Lower leg skin (tissue), 3 donors: ENCODE measurements at regions not wholly inside any gene's neighbourhood (a gene's known extent, or its start where the extent isn't known, plus 50 kb on each side); places are given as distances from the start of the nearest gene placed in this dataset.

Experiments
- POLR2A ChIP-seq, 2 donors: fragments of 450-650 bp; IDR thresholded peaks; one replicate each; pipeline ENCODE4 v1.6.1; 2016 to 2017; ENCODE audit warnings: antibody characterized with exemption in 2 of 2, mild to moderate bottlenecking in 1 of 2, moderate library complexity in 1 of 2
- TF ChIP-seq, protein P1 (sequence below), 3 donors: fragments of 450-650 bp; IDR thresholded peaks; one replicate each; pipeline ENCODE4 v1.5.1; 2016; ENCODE audit warnings: antibody characterized with exemption in 3 of 3, mild to moderate bottlenecking in 3 of 3, moderate library complexity in 2 of 3

DNA sequence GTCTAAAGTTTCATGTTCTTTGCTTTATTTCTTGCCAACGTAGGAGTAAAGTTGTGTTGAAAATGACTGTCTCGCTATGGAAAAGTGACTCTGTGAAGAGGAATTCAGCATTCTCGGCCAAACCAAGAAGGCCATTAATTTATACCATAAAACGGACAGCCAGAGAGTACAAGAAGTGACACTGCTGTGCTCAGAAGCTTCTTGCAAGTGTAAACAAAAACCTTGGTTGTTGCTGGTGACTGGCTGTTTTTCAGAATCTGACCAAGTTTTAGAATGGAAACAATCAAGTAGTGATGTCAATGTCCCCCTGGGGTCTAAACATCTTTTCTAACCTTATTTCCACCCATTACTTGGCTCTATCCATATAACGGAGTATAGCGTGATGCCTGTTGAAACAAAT, 201.9 kb downstream of the INHBA start:
- TF ChIP-seq, protein P1, sequence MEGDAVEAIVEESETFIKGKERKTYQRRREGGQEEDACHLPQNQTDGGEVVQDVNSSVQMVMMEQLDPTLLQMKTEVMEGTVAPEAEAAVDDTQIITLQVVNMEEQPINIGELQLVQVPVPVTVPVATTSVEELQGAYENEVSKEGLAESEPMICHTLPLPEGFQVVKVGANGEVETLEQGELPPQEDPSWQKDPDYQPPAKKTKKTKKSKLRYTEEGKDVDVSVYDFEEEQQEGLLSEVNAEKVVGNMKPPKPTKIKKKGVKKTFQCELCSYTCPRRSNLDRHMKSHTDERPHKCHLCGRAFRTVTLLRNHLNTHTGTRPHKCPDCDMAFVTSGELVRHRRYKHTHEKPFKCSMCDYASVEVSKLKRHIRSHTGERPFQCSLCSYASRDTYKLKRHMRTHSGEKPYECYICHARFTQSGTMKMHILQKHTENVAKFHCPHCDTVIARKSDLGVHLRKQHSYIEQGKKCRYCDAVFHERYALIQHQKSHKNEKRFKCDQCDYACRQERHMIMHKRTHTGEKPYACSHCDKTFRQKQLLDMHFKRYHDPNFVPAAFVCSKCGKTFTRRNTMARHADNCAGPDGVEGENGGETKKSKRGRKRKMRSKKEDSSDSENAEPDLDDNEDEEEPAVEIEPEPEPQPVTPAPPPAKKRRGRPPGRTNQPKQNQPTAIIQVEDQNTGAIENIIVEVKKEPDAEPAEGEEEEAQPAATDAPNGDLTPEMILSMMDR (IDR thresholded peaks at IDR 0.05), result no peak
- TF ChIP-seq POLR2A (IDR thresholded peaks at IDR 0.05), result no peak
